Ascending aorta (tissue), 2 donors: ENCODE measurements at regions not wholly inside any gene's neighbourhood (a gene's known extent, or its start where the extent isn't known, plus 50 kb on each side); places are given as distances from the start of the nearest gene placed in this dataset.

Experiments used
- DNase-seq, 2 donors: peaks; one replicate each; pipeline ENCODE4 v3.0.0-alpha.2; 2019; ENCODE audit warnings: low spot score in 2 of 2
- H3K27ac ChIP-seq, 2 donors: fragments of 200-600 bp; sonication (generic); one replicate each; pipeline ENCODE4 v1.5.1; 2016 to 2017; ENCODE audit warnings: mild to moderate bottlenecking in 1 of 2
- H3K27me3 ChIP-seq: fragments of 200-600 bp; sonication (generic); one replicate; pipeline ENCODE4 v1.5.1; 2017
- H3K36me3 ChIP-seq, 2 donors: fragments of 200-600 bp; sonication (generic); one replicate each; pipeline ENCODE4 v1.5.1; 2016
- H3K4me1 ChIP-seq, 2 donors: fragments of 200-600 bp; sonication (generic); one replicate each; pipeline ENCODE4 v1.5.1; 2016 to 2017; ENCODE audit warnings: mild to moderate bottlenecking in 1 of 2
- H3K4me3 ChIP-seq, 2 donors: fragments of 200-600 bp; sonication (generic); one replicate each; pipeline ENCODE4 v1.5.1; 2016 to 2017; ENCODE audit warnings: mild to moderate bottlenecking in 1 of 2
- H3K9me3 ChIP-seq, 2 donors: fragments of 200-600 bp; sonication (generic); one replicate each; pipeline ENCODE4 v1.5.1; 2016
- intact Hi-C: fragments of 100-400 bp; cut with DNase I; formaldehyde crosslinking; loops from one replicate; pipeline ENCODE4 v1.15.1; 2023
- TF ChIP-seq, protein P1 (sequence below), 3 experiments: fragments of 200-600 bp in 2 of 3; fragments of 450-650 bp in 1 of 3; sonication (generic) in 2 of 3; IDR thresholded peaks; one replicate each; pipeline ENCODE4 v1.5.1; 2016 to 2019; ENCODE audit warnings: antibody characterized with exemption in 3 of 3, mild to moderate bottlenecking in 1 of 3, moderate library complexity in 1 of 3

DNA sequence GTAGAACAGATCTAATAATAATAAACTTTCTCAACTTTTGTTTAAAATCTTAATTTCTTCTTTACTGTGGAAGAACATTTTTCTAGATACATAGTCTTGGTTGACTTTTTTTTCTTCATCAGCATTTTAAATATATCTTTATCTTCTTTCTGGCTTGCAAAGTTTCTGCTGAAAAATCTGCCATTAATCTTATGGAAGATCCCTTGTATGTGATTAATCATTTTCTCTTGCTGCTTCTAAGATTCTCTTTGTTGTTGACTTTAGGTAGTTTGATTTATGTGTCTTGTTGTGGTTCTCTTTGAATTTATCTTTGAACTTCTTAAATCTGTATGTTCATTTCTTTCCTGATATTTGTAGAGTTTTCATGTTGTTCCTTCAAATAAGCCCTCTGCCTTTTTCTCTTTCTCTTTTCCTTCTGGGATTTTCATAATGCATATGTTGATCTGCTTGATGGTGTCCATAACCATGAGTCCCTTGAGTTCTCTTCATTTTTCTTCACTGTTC is 657.6 kb upstream of the CXADR start:
- TF ChIP-seq, protein P1, sequence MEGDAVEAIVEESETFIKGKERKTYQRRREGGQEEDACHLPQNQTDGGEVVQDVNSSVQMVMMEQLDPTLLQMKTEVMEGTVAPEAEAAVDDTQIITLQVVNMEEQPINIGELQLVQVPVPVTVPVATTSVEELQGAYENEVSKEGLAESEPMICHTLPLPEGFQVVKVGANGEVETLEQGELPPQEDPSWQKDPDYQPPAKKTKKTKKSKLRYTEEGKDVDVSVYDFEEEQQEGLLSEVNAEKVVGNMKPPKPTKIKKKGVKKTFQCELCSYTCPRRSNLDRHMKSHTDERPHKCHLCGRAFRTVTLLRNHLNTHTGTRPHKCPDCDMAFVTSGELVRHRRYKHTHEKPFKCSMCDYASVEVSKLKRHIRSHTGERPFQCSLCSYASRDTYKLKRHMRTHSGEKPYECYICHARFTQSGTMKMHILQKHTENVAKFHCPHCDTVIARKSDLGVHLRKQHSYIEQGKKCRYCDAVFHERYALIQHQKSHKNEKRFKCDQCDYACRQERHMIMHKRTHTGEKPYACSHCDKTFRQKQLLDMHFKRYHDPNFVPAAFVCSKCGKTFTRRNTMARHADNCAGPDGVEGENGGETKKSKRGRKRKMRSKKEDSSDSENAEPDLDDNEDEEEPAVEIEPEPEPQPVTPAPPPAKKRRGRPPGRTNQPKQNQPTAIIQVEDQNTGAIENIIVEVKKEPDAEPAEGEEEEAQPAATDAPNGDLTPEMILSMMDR (IDR thresholded peaks at IDR 0.05), result no peak
- H3K36me3 ChIP-seq, result no peaks in the 10 kb centered on the region
- peaks cover 0 to 12% of the 10 kb centered on the region in 2 donors for H3K9me3 ChIP-seq
- H3K4me3 ChIP-seq, result no peak overlapping the region
- intact Hi-C loops, result no loop called here
- H3K27ac ChIP-seq, result no peak overlapping the region
- no peaks in the 10 kb centered on the region for H3K27me3 ChIP-seq
- no peak for DNase-seq
- no peaks in the 10 kb centered on the region for H3K4me1 ChIP-seq

- H3K36me3 ChIP-seq, result no peaks in the 10 kb centered on the region
- no peaks in the 10 kb centered on the region for H3K27me3 ChIP-seq
- no peaks in the 10 kb centered on the region for H3K4me1 ChIP-seq
- H3K9me3 ChIP-seq, result no peaks in the 10 kb centered on the region
- H3K27ac ChIP-seq, result no peak overlapping the region
- TF ChIP-seq, protein P1 (IDR thresholded peaks at IDR 0.05), result no peak
- no peak for DNase-seq
- H3K4me3 ChIP-seq, result no peak overlapping the region
- intact Hi-C loops, result no loop called here
Observed at GRCh38 chr21:16863362-16863905, 649.4 kb upstream of the CXADR start.

DNA sequence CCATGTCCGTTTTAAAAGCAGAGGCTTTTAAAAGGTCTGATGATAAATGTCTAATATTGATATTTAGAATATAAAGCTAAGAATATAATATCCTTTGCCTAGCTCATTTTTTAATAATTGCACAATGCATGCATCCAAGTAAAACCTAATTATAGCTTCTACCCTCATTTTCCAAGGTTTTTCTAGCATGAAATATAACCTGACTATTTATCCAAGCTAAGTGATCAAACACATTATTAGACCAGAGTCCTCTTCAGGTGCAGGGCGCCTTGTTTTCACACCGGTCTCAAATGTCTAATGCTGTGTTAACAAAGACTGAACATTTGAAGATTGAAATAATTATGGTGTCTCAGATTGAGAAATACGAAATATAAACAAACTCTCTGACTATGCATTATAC is 648.9 kb upstream of the CXADR start:
- Histone ChIP-seq H3K27me3 (no peaks in the 10 kb centered on the region), H3K27ac (no peak overlapping the region), H3K36me3 (no peaks in the 10 kb centered on the region), H3K4me1 (no peaks in the 10 kb centered on the region), H3K9me3 (no peaks in the 10 kb centered on the region), H3K4me3 (no peak overlapping the region)
- TF ChIP-seq, protein P1 (IDR thresholded peaks at IDR 0.05), result no peak
- intact Hi-C loops, result no loop called here
- DNase-seq, result no peak

DNA sequence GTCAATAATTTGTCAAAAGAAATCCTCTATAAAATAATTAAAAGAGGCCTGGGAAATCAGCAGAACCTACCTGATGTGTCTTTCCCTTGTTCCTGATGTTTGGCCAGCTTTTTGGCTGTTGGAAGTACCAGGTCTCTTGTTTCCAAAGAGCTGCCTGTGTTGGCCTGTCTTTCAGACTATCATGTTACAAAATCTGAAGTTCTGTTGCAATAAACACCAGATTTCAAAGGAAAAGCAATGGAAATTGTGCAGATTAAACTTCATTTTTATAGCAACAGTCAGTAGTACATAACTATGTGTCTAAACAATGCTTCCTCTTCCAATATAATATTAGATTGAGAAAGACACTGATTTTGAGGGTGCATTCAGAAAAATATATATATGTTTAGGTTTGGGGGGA is 647.2 kb upstream of the CXADR start:
- intact Hi-C loops, result no loop called here

DNA sequence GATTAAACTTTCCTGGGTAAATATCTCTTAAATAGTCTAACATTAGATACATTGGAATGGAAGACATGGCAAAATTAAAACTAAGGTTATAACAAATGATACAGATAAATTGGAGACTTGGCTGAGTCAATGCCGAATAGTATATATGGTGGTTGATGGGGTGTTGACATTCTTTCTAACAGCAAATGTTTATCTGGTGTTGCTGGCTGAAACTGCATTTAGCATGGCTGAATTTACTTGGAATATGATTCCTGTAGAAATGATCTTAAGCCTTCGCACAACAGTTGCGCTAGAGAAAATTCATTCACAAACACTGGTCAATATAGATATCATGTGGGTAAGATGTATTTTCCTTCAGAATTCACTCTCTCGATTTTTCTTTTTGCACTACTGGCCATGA is 646.0 kb upstream of the CXADR start:
- Histone ChIP-seq H3K36me3 (no peaks in the 10 kb centered on the region), H3K9me3 (no peaks in the 10 kb centered on the region), H3K27ac (no peak overlapping the region), H3K27me3 (no peaks in the 10 kb centered on the region), H3K4me1 (no peaks in the 10 kb centered on the region), H3K4me3 (no peak overlapping the region)
- DNase-seq, result no peak
- TF ChIP-seq, protein P1 (IDR thresholded peaks at IDR 0.05), result no peak
- intact Hi-C loops, result no loop called here

More for the DNA sequence above, 647.2 kb upstream of the CXADR start:
- TF ChIP-seq, protein P1 (IDR thresholded peaks at IDR 0.05), result no peak
- no peak overlapping the region for H3K4me3 ChIP-seq
- H3K9me3 ChIP-seq, result no peaks in the 10 kb centered on the region
- H3K27ac ChIP-seq, result no peak overlapping the region
- no peak for DNase-seq
- no peaks in the 10 kb centered on the region for H3K27me3 ChIP-seq
- no peaks in the 10 kb centered on the region for H3K36me3 ChIP-seq
- H3K4me1 ChIP-seq, result no peaks in the 10 kb centered on the region

- H3K9me3 ChIP-seq, result no peaks in the 10 kb centered on the region
- DNase-seq, result no peak
- H3K27me3 ChIP-seq, result no peaks in the 10 kb centered on the region
- H3K36me3 ChIP-seq, result no peaks in the 10 kb centered on the region
- no peak overlapping the region for H3K27ac ChIP-seq
- TF ChIP-seq, protein P1 (IDR thresholded peaks at IDR 0.05), result no peak
- no peak overlapping the region for H3K4me3 ChIP-seq
- intact Hi-C loops, result no loop called here
- no peaks in the 10 kb centered on the region for H3K4me1 ChIP-seq
Observed at GRCh38 chr21:16870103-16870502, 642.7 kb upstream of the CXADR start.
